C1 segment of cervical spinal cord (tissue), 14 donors: ENCODE measurements at regions not wholly inside any gene's neighbourhood (a gene's known extent, or its start where the extent isn't known, plus 50 kb on each side); places are given as distances from the start of the nearest gene placed in this dataset.

Experiments used
- DNase-seq, 14 donors: peaks; one replicate each; lab custom pipeline; 2025; lab: John Stamatoyannopoulos, UW

GRCh38 chr2:146820672-146821071 is 1024.2 kb upstream of the ACVR2A start:
- no peak for DNase-seq

GRCh38 chr2:146818122-146818521 is 1026.7 kb upstream of the ACVR2A start:
- no peak for DNase-seq

GRCh38 chr2:146817613-146818012 is 1027.2 kb upstream of the ACVR2A start:
- no peak for DNase-seq

GRCh38 chr2:146814971-146815370 is 1029.9 kb upstream of the ACVR2A start:
- no peak for DNase-seq

GRCh38 chr2:146807568-146808168 is 1037.2 kb upstream of the ACVR2A start:
- DNase-seq: no peak

- DNase-seq: no peak
Measured at GRCh38 chr2:146806364-146807005, 1038.3 kb upstream of the ACVR2A start.

- DNase-seq: no peak
Measured at GRCh38 chr2:146804288-146804687, 1040.5 kb upstream of the ACVR2A start.

GRCh38 chr2:146801886-146802285 is 1042.9 kb upstream of the ACVR2A start:
- no peak for DNase-seq

- DNase-seq: no peak
Measured at GRCh38 chr2:146786396-146786795, 1058.4 kb upstream of the ACVR2A start.

- no peak for DNase-seq
Measured at GRCh38 chr2:146785101-146785500, 1059.7 kb upstream of the ACVR2A start.

GRCh38 chr2:146784602-146785001 is 1060.2 kb upstream of the ACVR2A start:
- no peak for DNase-seq

- DNase-seq: no peak
Measured at GRCh38 chr2:146777181-146777580, 1067.6 kb upstream of the ACVR2A start.

GRCh38 chr2:146776596-146776995 is 1068.2 kb upstream of the ACVR2A start:
- no peak for DNase-seq

GRCh38 chr2:146771531-146771930 is 1073.3 kb upstream of the ACVR2A start:
- DNase-seq: no peak

- DNase-seq: no peak
Measured at GRCh38 chr2:146764301-146764700, 1080.5 kb upstream of the ACVR2A start.

GRCh38 chr2:146762786-146763185 is 1082.0 kb upstream of the ACVR2A start:
- no peak for DNase-seq

GRCh38 chr2:146754606-146755005 is 1090.2 kb upstream of the ACVR2A start:
- no peak for DNase-seq

- no peak for DNase-seq
Measured at GRCh38 chr2:146748046-146748445, 1096.8 kb upstream of the ACVR2A start.

GRCh38 chr2:146741260-146741659 is 1103.6 kb upstream of the ACVR2A start:
- no peak for DNase-seq

- DNase-seq: no peak
Measured at GRCh38 chr2:146734821-146735190, 1110.0 kb upstream of the ACVR2A start.

GRCh38 chr2:146734042-146734820 is 1110.6 kb upstream of the ACVR2A start:
- no peak for DNase-seq

GRCh38 chr2:146730882-146731281 is 1113.9 kb upstream of the ACVR2A start:
- DNase-seq: no peak

- no peak for DNase-seq
Measured at GRCh38 chr2:146721486-146721885, 1123.3 kb upstream of the ACVR2A start.
